ENCODE measurements at regions not wholly inside any gene's neighbourhood (a gene's known extent, or its start where the extent isn't known, plus 50 kb on each side); places are given as distances from the start of the nearest gene placed in this dataset.

DNA sequence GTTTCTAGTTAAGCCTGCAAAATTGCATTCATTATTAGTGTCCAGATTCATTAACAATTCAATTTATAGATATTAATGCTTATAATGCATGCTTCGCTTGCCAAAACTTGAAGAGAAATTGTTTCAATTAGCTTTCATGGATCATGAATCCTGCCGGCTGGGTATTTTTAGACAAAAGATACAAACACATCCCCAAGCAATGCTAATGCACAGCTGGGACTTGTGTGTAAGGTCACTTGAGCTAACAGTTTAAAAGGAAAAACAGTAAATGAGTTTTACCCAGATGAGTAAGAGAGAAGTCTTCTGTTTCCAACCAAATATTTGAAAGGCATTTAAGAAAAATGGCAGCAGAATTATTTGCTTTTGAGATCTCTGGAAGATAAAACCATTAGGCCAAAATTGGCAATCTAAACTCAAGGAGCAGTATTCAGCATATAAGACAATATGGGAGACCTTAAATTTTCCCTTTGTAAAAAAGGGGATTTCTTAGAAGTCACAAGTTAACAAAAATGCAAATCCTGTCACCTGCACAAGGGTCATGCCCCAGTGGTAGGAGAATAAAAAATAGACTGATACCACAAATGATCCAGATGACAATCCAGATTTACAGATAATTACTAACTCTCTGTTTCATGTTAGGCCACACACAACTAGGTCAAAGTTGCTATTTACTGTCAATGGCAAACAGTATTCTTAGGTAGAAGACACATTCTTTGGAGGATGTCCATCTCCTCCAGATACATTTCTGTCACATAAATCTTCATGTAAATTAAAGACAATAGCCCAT is 418.4 kb upstream of the PMFBP1 start:
- TF ChIP-seq, protein P1, sequence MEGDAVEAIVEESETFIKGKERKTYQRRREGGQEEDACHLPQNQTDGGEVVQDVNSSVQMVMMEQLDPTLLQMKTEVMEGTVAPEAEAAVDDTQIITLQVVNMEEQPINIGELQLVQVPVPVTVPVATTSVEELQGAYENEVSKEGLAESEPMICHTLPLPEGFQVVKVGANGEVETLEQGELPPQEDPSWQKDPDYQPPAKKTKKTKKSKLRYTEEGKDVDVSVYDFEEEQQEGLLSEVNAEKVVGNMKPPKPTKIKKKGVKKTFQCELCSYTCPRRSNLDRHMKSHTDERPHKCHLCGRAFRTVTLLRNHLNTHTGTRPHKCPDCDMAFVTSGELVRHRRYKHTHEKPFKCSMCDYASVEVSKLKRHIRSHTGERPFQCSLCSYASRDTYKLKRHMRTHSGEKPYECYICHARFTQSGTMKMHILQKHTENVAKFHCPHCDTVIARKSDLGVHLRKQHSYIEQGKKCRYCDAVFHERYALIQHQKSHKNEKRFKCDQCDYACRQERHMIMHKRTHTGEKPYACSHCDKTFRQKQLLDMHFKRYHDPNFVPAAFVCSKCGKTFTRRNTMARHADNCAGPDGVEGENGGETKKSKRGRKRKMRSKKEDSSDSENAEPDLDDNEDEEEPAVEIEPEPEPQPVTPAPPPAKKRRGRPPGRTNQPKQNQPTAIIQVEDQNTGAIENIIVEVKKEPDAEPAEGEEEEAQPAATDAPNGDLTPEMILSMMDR (IDR thresholded peaks at IDR 0.05) = no peak
- TF ChIP-seq POLR2AphosphoS5 (IDR thresholded peaks at IDR 0.05) (no peak), POLR2A (IDR thresholded peaks at IDR 0.05; ENCODE audit: low read depth) (no peak)

Measured in esophagus muscularis mucosa (tissue), 3 donors.